Naive thymus-derived CD8-positive, alpha-beta T cell (primary cell): ENCODE measurements at regions not wholly inside any gene's neighbourhood (a gene's known extent, or its start where the extent isn't known, plus 50 kb on each side); places are given as distances from the start of the nearest gene placed in this dataset.

Source experiments
- ATAC-seq, 2 donors: fragments of 150-1000 bp; cut with Tn5 transposase in 1 of 2; sonication (Bioruptor Pico), chemical (Tn5 transposase) in 1 of 2; 1 replicate in 1 of 2; 2 replicates in 1 of 2; pipeline ENCODE4 v1.10.0; 2021; ENCODE audit warnings: mild to moderate bottlenecking in 2 of 2, moderate library complexity in 2 of 2
- POLR2A ChIA-PET: fragments of 350-600 bp; sonication (Branson Sonifier 250); formaldehyde crosslinking; loops from one replicate; lab custom pipeline; 2021; ENCODE audit warnings: antibody characterized with exemption; lab: Charles Lee
- DNase-seq, 10 donors: peaks; one replicate each; pipeline versions ENCODE4 v3.0.0 to v3.0.0-alpha.2; 2020 to 2022
- H3K27ac Mint-ChIP-seq, 10 donors: one replicate each; pipeline ENCODE4 v1.8.0; 2020 to 2022; ENCODE audit warnings: mild to moderate bottlenecking in 10 of 10, mixed read lengths in 10 of 10, moderate library complexity in 4 of 10, inconsistent platforms in 1 of 10
- H3K27me3 Mint-ChIP-seq, 5 donors: one replicate each; pipeline ENCODE4 v1.8.0; 2021 to 2022; ENCODE audit warnings: mixed read lengths in 5 of 5
- H3K36me3 Mint-ChIP-seq, 3 donors: one replicate each; pipeline ENCODE4 v1.8.0; 2020 to 2022; ENCODE audit warnings: mixed read lengths in 3 of 3, mild to moderate bottlenecking in 2 of 3, inconsistent platforms in 1 of 3
- H3K4me1 Mint-ChIP-seq, 4 donors: one replicate each; pipeline ENCODE4 v1.8.0; 2021 to 2022; ENCODE audit warnings: mixed read lengths in 4 of 4
- H3K4me3 Mint-ChIP-seq, 10 donors: one replicate each; pipeline ENCODE4 v1.8.0; 2020 to 2022; ENCODE audit warnings: mild to moderate bottlenecking in 10 of 10, mixed read lengths in 10 of 10, moderate library complexity in 6 of 10, inconsistent platforms in 1 of 10
- H3K9me3 Mint-ChIP-seq, 9 donors: one replicate each; pipeline ENCODE4 v1.8.0; 2020 to 2022; ENCODE audit warnings: mixed read lengths in 9 of 9, mild to moderate bottlenecking in 3 of 9, inconsistent platforms in 1 of 9, moderate library complexity in 1 of 9

GRCh38 chr12:124433147-124433874, 134.1 kb downstream of the NCOR2 start:
- no peaks in the 10 kb centered on the region for H3K27me3 Mint-ChIP-seq
- peaks cover 0 to 36% (median 0%) of the 10 kb centered on the region in 3 donors for H3K36me3 Mint-ChIP-seq
- ATAC-seq (no peak), DNase-seq (no peak)
- H3K27ac Mint-ChIP-seq = peak overlapping the region in 1 of 10 donors; percentile 22
- POLR2A ChIA-PET = no interaction called here
- peaks cover 4 to 21% (median 15%) of the 10 kb centered on the region in 4 donors for H3K4me1 Mint-ChIP-seq
- no peaks in the 10 kb centered on the region for H3K9me3 Mint-ChIP-seq
- H3K4me3 Mint-ChIP-seq = no peak overlapping the region

GRCh38 chr12:124432376-124432775, 135.0 kb downstream of the NCOR2 start:
- Mint-ChIP-seq H3K4me1 (peaks cover 0 to 21% (median 15%) of the 10 kb centered on the region in 4 donors), H3K27ac (peak overlapping the region in 4 of 10 donors; percentile 9 to 65 (median 34)), H3K27me3 (no peaks in the 10 kb centered on the region), H3K4me3 (no peak overlapping the region), H3K9me3 (no peaks in the 10 kb centered on the region), H3K36me3 (peaks cover 0 to 31% (median 0%) of the 10 kb centered on the region in 3 donors)
- DNase-seq (no peak), ATAC-seq (no peak)
- POLR2A ChIA-PET = no interaction called here

GRCh38 chr12:124431971-124432370, 135.4 kb downstream of the NCOR2 start:
- no peak for ATAC-seq
- POLR2A ChIA-PET = no interaction called here
- Mint-ChIP-seq H3K27ac (peak overlapping the region in 8 of 10 donors; percentile 1 to 65 (median 34)), H3K4me3 (no peak overlapping the region), H3K4me1 (peaks cover 0 to 21% (median 15%) of the 10 kb centered on the region in 4 donors), H3K27me3 (no peaks in the 10 kb centered on the region), H3K36me3 (peaks cover 0 to 30% (median 0%) of the 10 kb centered on the region in 3 donors), H3K9me3 (no peaks in the 10 kb centered on the region)
- no peak for DNase-seq

GRCh38 chr12:124430491-124430890, 135.6 kb downstream of the RFLNA start:
- Mint-ChIP-seq H3K27ac (peak overlapping the region in 3 of 10 donors; percentile 15 to 56 (median 54)), H3K4me1 (peaks cover 0 to 15% (median 13%) of the 10 kb centered on the region in 4 donors), H3K27me3 (no peaks in the 10 kb centered on the region), H3K36me3 (peaks cover 0 to 37% (median 0%) of the 10 kb centered on the region in 3 donors), H3K4me3 (no peak overlapping the region), H3K9me3 (no peaks in the 10 kb centered on the region)
- no peak for ATAC-seq
- POLR2A ChIA-PET = no interaction called here
- DNase-seq = no peak

GRCh38 chr12:124429535-124429934, 134.6 kb downstream of the RFLNA start:
- no peak overlapping the region for H3K27ac Mint-ChIP-seq
- no peaks in the 10 kb centered on the region for H3K9me3 Mint-ChIP-seq
- no peak overlapping the region for H3K4me3 Mint-ChIP-seq
- H3K4me1 Mint-ChIP-seq = peaks cover 0 to 15% (median 13%) of the 10 kb centered on the region in 4 donors
- no peak for ATAC-seq
- DNase-seq = no peak
- POLR2A ChIA-PET = no interaction called here
- H3K27me3 Mint-ChIP-seq = no peaks in the 10 kb centered on the region
- H3K36me3 Mint-ChIP-seq = peaks cover 0 to 44% (median 0%) of the 10 kb centered on the region in 3 donors

GRCh38 chr12:124428792-124429281, 133.9 kb downstream of the RFLNA start:
- POLR2A ChIA-PET = no interaction called here
- H3K27me3 Mint-ChIP-seq = no peaks in the 10 kb centered on the region
- no peak for DNase-seq
- peaks cover 0 to 48% (median 0%) of the 10 kb centered on the region in 3 donors for H3K36me3 Mint-ChIP-seq
- H3K27ac Mint-ChIP-seq = peak overlapping the region in 1 of 10 donors; percentile 84
- H3K9me3 Mint-ChIP-seq = no peaks in the 10 kb centered on the region
- H3K4me3 Mint-ChIP-seq = no peak overlapping the region
- no peak for ATAC-seq
- H3K4me1 Mint-ChIP-seq = peaks cover 0 to 21% (median 13%) of the 10 kb centered on the region in 4 donors

- Mint-ChIP-seq H3K27ac (peak overlapping the region in 1 of 10 donors; percentile 84), H3K4me1 (peaks cover 0 to 24% (median 13%) of the 10 kb centered on the region in 4 donors), H3K9me3 (no peaks in the 10 kb centered on the region), H3K27me3 (no peaks in the 10 kb centered on the region), H3K36me3 (peaks cover 0 to 53% (median 0%) of the 10 kb centered on the region in 3 donors), H3K4me3 (no peak overlapping the region)
- ATAC-seq (no peak), DNase-seq (no peak)
- POLR2A ChIA-PET = no interaction called here
Measured at GRCh38 chr12:124428136-124428791, 133.4 kb downstream of the RFLNA start.

- Mint-ChIP-seq H3K4me1 (peaks cover 0 to 17% (median 13%) of the 10 kb centered on the region in 4 donors), H3K9me3 (no peaks in the 10 kb centered on the region), H3K4me3 (no peak overlapping the region), H3K27ac (peak overlapping the region in 1 of 10 donors; percentile 9), H3K36me3 (peaks cover 0 to 57% (median 0%) of the 10 kb centered on the region in 3 donors), H3K27me3 (no peaks in the 10 kb centered on the region)
- ATAC-seq = no peak
- DNase-seq = no peak
- POLR2A ChIA-PET = no interaction called here
Measured at GRCh38 chr12:124426594-124427555, 132.0 kb downstream of the RFLNA start.

GRCh38 chr12:124425667-124426066, 130.8 kb downstream of the RFLNA start:
- Mint-ChIP-seq H3K4me1 (peaks cover 0 to 15% (median 2%) of the 10 kb centered on the region in 4 donors), H3K9me3 (no peaks in the 10 kb centered on the region), H3K4me3 (no peak overlapping the region), H3K27me3 (no peaks in the 10 kb centered on the region), H3K27ac (no peak overlapping the region), H3K36me3 (peaks cover 0 to 58% (median 0%) of the 10 kb centered on the region in 3 donors)
- ATAC-seq (no peak), DNase-seq (no peak)
- POLR2A ChIA-PET = interaction anchor here (0.5 kb wide), 1 partner anchor 1613 kb away, joined by 3 read pairs; no protein-coding TSS in a partner anchor

GRCh38 chr12:124424516-124424905, 129.6 kb downstream of the RFLNA start:
- Mint-ChIP-seq H3K36me3 (peaks cover 0 to 60% (median 8%) of the 10 kb centered on the region in 3 donors), H3K4me3 (no peak overlapping the region), H3K27ac (peak overlapping the region in 3 of 10 donors; percentile 5 to 75 (median 52)), H3K27me3 (no peaks in the 10 kb centered on the region), H3K4me1 (peaks cover 0 to 15% (median 2%) of the 10 kb centered on the region in 4 donors), H3K9me3 (no peaks in the 10 kb centered on the region)
- POLR2A ChIA-PET = no interaction called here
- DNase-seq (no peak), ATAC-seq (no peak)

GRCh38 chr12:124423761-124424515, 129.0 kb downstream of the RFLNA start:
- peak in 3 of 10 donors; percentile 6 to 33 (median 10) for DNase-seq

More at GRCh38 chr12:124423761-124424515, 129.0 kb downstream of the RFLNA start:
- ATAC-seq = no peak
- POLR2A ChIA-PET = no interaction called here
- Mint-ChIP-seq H3K27me3 (no peaks in the 10 kb centered on the region), H3K4me1 (peaks cover 0 to 15% (median 2%) of the 10 kb centered on the region in 4 donors), H3K4me3 (peak overlapping the region in 1 of 10 donors; percentile 5), H3K27ac (peak overlapping the region in 4 of 10 donors; percentile 5 to 78 (median 43)), H3K9me3 (no peaks in the 10 kb centered on the region), H3K36me3 (peaks cover 0 to 66% (median 10%) of the 10 kb centered on the region in 3 donors)
